HepG2 (cell line): ENCODE measurements at regions not wholly inside any gene's neighbourhood (a gene's known extent, or its start where the extent isn't known, plus 50 kb on each side); places are given as distances from the start of the nearest gene placed in this dataset.

Experiments used
- ATAC-seq: fragments of 200-7000 bp; cut with Tn5 transposase; 3 replicates; pipeline ENCODE4 v1.9.1; 2020; ENCODE audit warnings: mild to moderate bottlenecking, moderate library complexity
- BruUV-seq: library from RNA; stranded (reverse); fragments of 400-500 nt; replicated peaks from 2 replicates; lab custom pipeline; 2021; lab: Mats Ljungman, UMichigan
- CTCF ChIA-PET: fragments of 300-600 bp; formaldehyde crosslinking; extraction: SDS; loops from one replicate; lab custom pipeline; 2021; ENCODE audit warnings: low total read pairs, inconsistent platforms, low intra/inter-chr PET ratio; lab: Yijun Ruan, JAX
- POLR2A ChIA-PET: fragments of 350-600 bp; sonication (Branson Sonifier 250); formaldehyde crosslinking; loops from one replicate; lab custom pipeline; 2020; ENCODE audit warnings: antibody characterized with exemption, inconsistent platforms; lab: Yijun Ruan, JAX
- DNase-seq: peaks from one replicate; pipeline ENCODE4 v3.0.0-alpha.2; 2015; ENCODE audit warnings: low spot score
- FAIRE-seq: peaks from 3 replicates; lab custom pipeline; 2011; peaks lifted over from hg19 to GRCh38; lab: Jason Lieb, UNC
- H2AFZ ChIP-seq: one replicate; pipeline ENCODE4 v1.6.1; 2011; ENCODE audit warnings: low read length, inconsistent platforms
- H3K27ac ChIP-seq: fragments of 300-600 bp; 3 replicates; pipeline ENCODE4 v1.8.0; 2011; ENCODE audit warnings: mixed run types, mild to moderate bottlenecking, mixed read lengths, low read length, inconsistent platforms; ENCODE audit not compliant: insufficient read depth; ENCODE audit errors: extremely low read length
- H3K27me3 ChIP-seq, 2 experiments: fragments of 200-600 bp in 1 of 2; 2 replicates in 1 of 2; 3 replicates in 1 of 2; pipeline versions ENCODE4 v1.6.0 to v1.8.0; 2011; ENCODE audit warnings: low read length in 2 of 2, mild to moderate bottlenecking in 2 of 2, moderate library complexity in 2 of 2, inconsistent platforms in 1 of 2; ENCODE audit not compliant: insufficient read depth in 2 of 2, control insufficient read depth in 1 of 2
- H3K36me3 ChIP-seq, 2 experiments: fragments of 200-600 bp in 1 of 2; replicated peaks in 1 of 2; 2 replicates in 1 of 2; 3 replicates in 1 of 2; pipeline versions ENCODE4 v1.5.1 to v1.8.0; 2011; ENCODE audit warnings: low read length in 2 of 2, inconsistent platforms in 1 of 2; ENCODE audit not compliant: insufficient read depth in 2 of 2, control insufficient read depth in 1 of 2
- H3K4me1 ChIP-seq: 2 replicates; pipeline ENCODE4 v1.5.1; 2012; ENCODE audit warnings: low read length, inconsistent platforms; ENCODE audit not compliant: insufficient read depth
- H3K4me2 ChIP-seq: 2 replicates; pipeline ENCODE4 v1.6.0; 2011; ENCODE audit warnings: low read depth, low read length, inconsistent platforms
- H3K4me3 ChIP-seq, 3 experiments: fragments of 200-600 bp in 1 of 3; sonication (generic), shearing (Covaris generic) in 1 of 3; replicated peaks in 1 of 3; 2 replicates each; pipeline ENCODE4 v1.5.1; 2011 to 2016; ENCODE audit warnings: low read length in 3 of 3, inconsistent platforms in 2 of 3, low read depth in 2 of 3, mild to moderate bottlenecking in 2 of 3, control low read depth in 1 of 3, mixed read lengths in 1 of 3; ENCODE audit not compliant: insufficient read depth in 1 of 3
- H3K79me2 ChIP-seq: one replicate; pipeline ENCODE4 v1.6.1; 2011; ENCODE audit warnings: low read length, inconsistent platforms; ENCODE audit not compliant: insufficient read depth
- H3K9ac ChIP-seq: 2 replicates; pipeline ENCODE4 v1.6.0; 2011; ENCODE audit warnings: mild to moderate bottlenecking, low read depth, low read length, inconsistent platforms; ENCODE audit not compliant: insufficient read depth
- H3K9me3 ChIP-seq: 2 replicates; pipeline ENCODE4 v1.5.1; 2012; ENCODE audit warnings: mild to moderate bottlenecking, low read length
- H4K20me1 ChIP-seq: 2 replicates; pipeline ENCODE4 v1.6.0; 2011; ENCODE audit warnings: inconsistent platforms, mild to moderate bottlenecking, low read length, moderate library complexity; ENCODE audit not compliant: insufficient read depth
- BATF2 ChIP-seq: sonication (generic); formaldehyde crosslinking; IDR thresholded peaks from 2 replicates; pipeline ENCODE4 v1.8.0; 2022; ENCODE audit warnings: mild to moderate bottlenecking, missing genetic modification reagents, moderate library complexity
- CEBPB ChIP-seq: IDR thresholded peaks from 2 replicates; pipeline ENCODE4 v1.6.1; 2011; ENCODE audit warnings: low read depth, low read length, improper control_type of control experiment, borderline replicate concordance
- CREB1 ChIP-seq, 2 experiments: fragments of 450-650 bp in 1 of 2; IDR thresholded peaks; 2 replicates each; pipeline ENCODE4 v1.6.1; 2016 to 2017; ENCODE audit warnings: control low read depth in 1 of 2, mild to moderate bottlenecking in 1 of 2, missing compliant biosample characterization in 1 of 2, missing genetic modification characterization in 1 of 2
- ETV5 ChIP-seq: IDR thresholded peaks from 2 replicates; pipeline ENCODE4 v1.6.1; 2018; ENCODE audit warnings: missing biosample characterization, missing genetic modification reagents, inconsistent platforms, borderline replicate concordance
- MIER3 ChIP-seq: IDR thresholded peaks from 2 replicates; pipeline ENCODE4 v1.6.1; 2016; ENCODE audit warnings: missing compliant biosample characterization, borderline replicate concordance
- MXD4 ChIP-seq: IDR thresholded peaks from 2 replicates; pipeline ENCODE4 v1.6.1; 2016; ENCODE audit warnings: mild to moderate bottlenecking, missing biosample characterization, missing genetic modification reagents
- STAG1 ChIP-seq: sonication (generic); formaldehyde crosslinking; IDR thresholded peaks from 2 replicates; pipeline ENCODE4 v1.4.0; 2020; ENCODE audit warnings: missing genetic modification reagents
- THAP9 ChIP-seq: sonication (generic); formaldehyde crosslinking; IDR thresholded peaks from 2 replicates; pipeline ENCODE4; 2020; ENCODE audit warnings: missing genetic modification reagents, mild to moderate bottlenecking, borderline replicate concordance
- USF2 ChIP-seq, 2 experiments: sonication (generic) in 1 of 2; formaldehyde crosslinking in 1 of 2; IDR thresholded peaks; 2 replicates each; pipeline versions ENCODE4 v1.5.1 to v1.6.1; 2011 to 2020; ENCODE audit warnings: borderline replicate concordance in 1 of 2, low read depth in 1 of 2, low read length in 1 of 2, mild to moderate bottlenecking in 1 of 2, missing genetic modification reagents in 1 of 2, moderate library complexity in 1 of 2
- YEATS2 ChIP-seq: sonication (generic); formaldehyde crosslinking; IDR thresholded peaks from 2 replicates; pipeline ENCODE4 v1.4.0; 2020; ENCODE audit warnings: missing genetic modification reagents, borderline replicate concordance
- ZBTB2 ChIP-seq: sonication (generic); formaldehyde crosslinking; IDR thresholded peaks from 2 replicates; pipeline ENCODE4 v1.8.0; 2022; ENCODE audit warnings: low read depth, missing genetic modification reagents
- ZNF30 ChIP-seq: sonication (generic); formaldehyde crosslinking; IDR thresholded peaks from 2 replicates; pipeline ENCODE4 v1.5.0; 2020; ENCODE audit warnings: mild to moderate bottlenecking, missing genetic modification reagents
- ZNF367 ChIP-seq: sonication (generic); formaldehyde crosslinking; IDR thresholded peaks from 2 replicates; pipeline ENCODE4 v1.4.0; 2020; ENCODE audit warnings: missing genetic modification reagents, borderline replicate concordance
- ZNF546 ChIP-seq: sonication (generic); formaldehyde crosslinking; conservative IDR thresholded peaks from 2 replicates; pipeline ENCODE4 v1.8.1; 2023; ENCODE audit warnings: mild to moderate bottlenecking, missing genetic modification reagents
- ZSCAN5A ChIP-seq: sonication (generic); formaldehyde crosslinking; IDR thresholded peaks from 2 replicates; pipeline ENCODE4 v1.8.0; 2022; ENCODE audit warnings: mild to moderate bottlenecking, missing genetic modification reagents, borderline replicate concordance
- WGBS: methylation state at CpG from one replicate; pipeline ENCODE4 v1.1.6; 2017; ENCODE audit warnings: low lambda C conversion rate; 5-methylcytosine and 5-hydroxymethylcytosine counted together
- in situ Hi-C: cut with HindIII; loops from 2 replicates; pipeline ENCODE4 v1.10.0; 2017; ENCODE audit warnings: low pct_unique_long_range_greater_than_20kb; ENCODE audit not compliant: extremely low pct_ligation_motif_present
- intact Hi-C: fragments of 100-400 bp; cut with micrococcal nuclease; formaldehyde crosslinking; loops from one replicate; pipeline ENCODE4 v1.10.0; 2022; ENCODE audit not compliant: unreplicated experiment

GRCh38 chr4:35201403-35201802 is 1042.9 kb downstream of the ARAP2 start:
- Histone ChIP-seq H4K20me1 (no peaks in the 10 kb centered on the region), H3K27ac (no peak overlapping the region), H3K9me3 (no peaks in the 10 kb centered on the region), H3K9ac (no peak overlapping the region), H3K4me2 (no peak overlapping the region), H2AFZ (no peak overlapping the region), H3K4me3 (no peak overlapping the region), H3K27me3 (no peaks in the 10 kb centered on the region), H3K79me2 (no peaks in the 10 kb centered on the region), H3K36me3 (no peaks in the 10 kb centered on the region), H3K4me1 (no peaks in the 10 kb centered on the region)
- FAIRE-seq (no peak), ATAC-seq (peak; percentile 61), DNase-seq (no peak)
- no TSS peak for BruUV-seq
- in situ Hi-C loops: no loop called here
- CTCF ChIA-PET: no interaction called here
- POLR2A ChIA-PET: no interaction called here
- intact Hi-C loops: no loop called here
- 0% methylated on average over 2 of the region's 2 CpGs for WGBS
- TF ChIP-seq STAG1 (CRISPR knock-in tag) (no peak), CREB1 (IDR thresholded peaks at IDR 0.05) (no peak), CREB1 (CRISPR knock-in tag; IDR thresholded peaks at IDR 0.05) (no peak), BATF2 (CRISPR knock-in tag) (no peak), CEBPB (no peak), MIER3 (CRISPR knock-in tag) (no peak), ETV5 (CRISPR knock-in tag) (no peak), ZNF546 (no peak), ZBTB2 (CRISPR knock-in tag) (no peak), ZNF367 (CRISPR knock-in tag) (no peak), MXD4 (CRISPR knock-in tag) (no peak), ZNF30 (CRISPR knock-in tag) (no peak), YEATS2 (CRISPR knock-in tag) (no peak), THAP9 (CRISPR knock-in tag) (no peak), USF2 (IDR thresholded peaks at IDR 0.05; ENCODE audit: low read depth, low read length) (no peak), USF2 (CRISPR knock-in tag; IDR thresholded peaks at IDR 0.05; ENCODE audit: borderline replicate concordance) (no peak), ZSCAN5A (CRISPR knock-in tag) (no peak)
